Karpas-422 (cell line): ENCODE measurements at regions not wholly inside any gene's neighbourhood (a gene's known extent, or its start where the extent isn't known, plus 50 kb on each side); places are given as distances from the start of the nearest gene placed in this dataset.

Experiments
- DNase-seq: peaks from one replicate; pipeline ENCODE4 v3.0.0-alpha.2; 2015
- H2AFZ ChIP-seq: fragments of 200-600 bp; sonication (generic); 2 replicates; pipeline ENCODE4 v1.6.1; 2014; ENCODE audit warnings: antibody characterized with exemption, low read length, mixed read lengths
- H3K27ac ChIP-seq: fragments of 200-600 bp; sonication (generic); 2 replicates; pipeline ENCODE4 v1.5.1; 2014; ENCODE audit warnings: mild to moderate bottlenecking, low read length, moderate library complexity
- H3K27me3 ChIP-seq: fragments of 200-600 bp; sonication (generic); 2 replicates; pipeline ENCODE4 v1.6.1; 2014; ENCODE audit warnings: low read length, mixed read lengths
- H3K36me3 ChIP-seq: fragments of 200-600 bp; sonication (generic); 2 replicates; pipeline ENCODE4 v1.6.1; 2014; ENCODE audit warnings: low read length, mixed read lengths; ENCODE audit not compliant: insufficient read depth
- H3K4me1 ChIP-seq: fragments of 200-600 bp; sonication (generic); 2 replicates; pipeline ENCODE4 v1.6.1; 2014; ENCODE audit warnings: mild to moderate bottlenecking, low read length, mixed read lengths
- H3K4me2 ChIP-seq: fragments of 200-600 bp; sonication (generic); 2 replicates; pipeline ENCODE4 v1.6.1; 2014; ENCODE audit warnings: low read length, low read depth, mild to moderate bottlenecking; ENCODE audit not compliant: poor library complexity, severe bottlenecking
- H3K4me3 ChIP-seq: fragments of 200-600 bp; sonication (generic); 2 replicates; pipeline ENCODE4 v1.5.1; 2014; ENCODE audit warnings: mild to moderate bottlenecking, antibody characterized with exemption, low read length, mixed read lengths
- H3K79me2 ChIP-seq: fragments of 200-600 bp; sonication (generic); 2 replicates; pipeline ENCODE4 v1.6.1; 2014; ENCODE audit warnings: mild to moderate bottlenecking, low read length, mixed read lengths
- H3K9ac ChIP-seq: fragments of 200-600 bp; sonication (generic); 2 replicates; pipeline ENCODE4 v1.6.0; 2014; ENCODE audit warnings: low read length
- H3K9me2 ChIP-seq: fragments of 200-600 bp; sonication (generic), shearing (Covaris generic); replicated peaks from 2 replicates; pipeline ENCODE4 v1.6.0; 2014; ENCODE audit warnings: mild to moderate bottlenecking, low read length, moderate library complexity; ENCODE audit not compliant: insufficient read depth
- H3K9me3 ChIP-seq: fragments of 300-700, 200-600 bp; sonication (generic); 2 replicates; pipeline ENCODE4 v1.6.1; 2014; ENCODE audit warnings: low read length, mixed read lengths
- H4K20me1 ChIP-seq: fragments of 200-600 bp; sonication (generic); 2 replicates; pipeline ENCODE4 v1.6.1; 2014; ENCODE audit warnings: mild to moderate bottlenecking, antibody characterized with exemption, low read length, low read depth; ENCODE audit not compliant: insufficient read depth

- Histone ChIP-seq H3K79me2 (no peaks in the 10 kb centered on the region), H3K4me2 (no peak overlapping the region), H3K9me3 (no peaks in the 10 kb centered on the region), H4K20me1 (no peaks in the 10 kb centered on the region), H3K4me3 (no peak overlapping the region), H3K36me3 (no peaks in the 10 kb centered on the region), H3K9me2 (no peaks in the 10 kb centered on the region), H3K4me1 (no peaks in the 10 kb centered on the region), H2AFZ (no peak overlapping the region), H3K27me3 (no peaks in the 10 kb centered on the region), H3K27ac (no peak overlapping the region), H3K9ac (no peak overlapping the region)
- no peak for DNase-seq
Measured at GRCh38 chr3:87797872-87798566, 260.8 kb downstream of the CGGBP1 start.

GRCh38 chr3:87796843-87797185 lies 262.0 kb downstream of the CGGBP1 start:
- H3K9me3 ChIP-seq = no peaks in the 10 kb centered on the region
- no peak overlapping the region for H2AFZ ChIP-seq
- no peak overlapping the region for H3K9ac ChIP-seq
- no peak overlapping the region for H3K27ac ChIP-seq
- H3K36me3 ChIP-seq = no peaks in the 10 kb centered on the region
- H3K4me2 ChIP-seq = no peak overlapping the region
- no peak for DNase-seq
- no peaks in the 10 kb centered on the region for H3K79me2 ChIP-seq
- H3K9me2 ChIP-seq = no peaks in the 10 kb centered on the region
- H3K4me3 ChIP-seq = no peak overlapping the region
- H4K20me1 ChIP-seq = no peaks in the 10 kb centered on the region
- H3K27me3 ChIP-seq = no peaks in the 10 kb centered on the region
- no peaks in the 10 kb centered on the region for H3K4me1 ChIP-seq

- Histone ChIP-seq H3K36me3 (no peaks in the 10 kb centered on the region), H3K79me2 (no peaks in the 10 kb centered on the region), H3K9me3 (no peaks in the 10 kb centered on the region), H4K20me1 (no peaks in the 10 kb centered on the region), H3K4me3 (no peak overlapping the region), H3K27ac (no peak overlapping the region), H2AFZ (no peak overlapping the region), H3K27me3 (no peaks in the 10 kb centered on the region), H3K9me2 (no peaks in the 10 kb centered on the region), H3K4me1 (no peaks in the 10 kb centered on the region), H3K9ac (no peak overlapping the region), H3K4me2 (no peak overlapping the region)
- no peak for DNase-seq
Measured at GRCh38 chr3:87796137-87796842, 262.5 kb downstream of the CGGBP1 start.

- no peak overlapping the region for H3K4me2 ChIP-seq
- no peak overlapping the region for H3K4me3 ChIP-seq
- no peak overlapping the region for H3K9ac ChIP-seq
- no peak overlapping the region for H2AFZ ChIP-seq
- no peaks in the 10 kb centered on the region for H3K9me2 ChIP-seq
- no peaks in the 10 kb centered on the region for H3K36me3 ChIP-seq
- H3K9me3 ChIP-seq = no peaks in the 10 kb centered on the region
- H3K27me3 ChIP-seq = no peaks in the 10 kb centered on the region
- H3K27ac ChIP-seq = no peak overlapping the region
- no peaks in the 10 kb centered on the region for H3K79me2 ChIP-seq
- no peaks in the 10 kb centered on the region for H4K20me1 ChIP-seq
- DNase-seq = no peak
- no peaks in the 10 kb centered on the region for H3K4me1 ChIP-seq
Measured at GRCh38 chr3:87795701-87796100, 263.1 kb downstream of the CGGBP1 start.

GRCh38 chr3:87793337-87793877 lies 265.4 kb downstream of the CGGBP1 start:
- DNase-seq = no peak
- no peaks in the 10 kb centered on the region for H3K9me2 ChIP-seq
- H2AFZ ChIP-seq = no peak overlapping the region
- no peaks in the 10 kb centered on the region for H4K20me1 ChIP-seq
- no peaks in the 10 kb centered on the region for H3K4me1 ChIP-seq
- H3K36me3 ChIP-seq = no peaks in the 10 kb centered on the region
- H3K9me3 ChIP-seq = no peaks in the 10 kb centered on the region
- no peak overlapping the region for H3K27ac ChIP-seq
- no peaks in the 10 kb centered on the region for H3K27me3 ChIP-seq
- H3K79me2 ChIP-seq = no peaks in the 10 kb centered on the region
- H3K9ac ChIP-seq = no peak overlapping the region
- no peak overlapping the region for H3K4me2 ChIP-seq
- H3K4me3 ChIP-seq = no peak overlapping the region

GRCh38 chr3:87792534-87793336 lies 266.1 kb downstream of the CGGBP1 start, which contains the start of gene HTR1F:
HTR1F (plus strand) TSS chr3:87792706.
- H4K20me1 ChIP-seq = no peaks in the 10 kb centered on the region
- H3K79me2 ChIP-seq = no peaks in the 10 kb centered on the region
- H3K9me2 ChIP-seq = no peaks in the 10 kb centered on the region
- H2AFZ ChIP-seq = no peak within 1 kb of the TSS
- DNase-seq = no peak
- no peaks in the 10 kb centered on the region for H3K27me3 ChIP-seq
- H3K27ac ChIP-seq = no peak within 1 kb of the TSS
- H3K4me3 ChIP-seq = no peak within 1 kb of the TSS
- no peaks in the 10 kb centered on the region for H3K4me1 ChIP-seq
- H3K9me3 ChIP-seq = no peaks in the 10 kb centered on the region
- H3K36me3 ChIP-seq = no peaks in the 10 kb centered on the region
- no peak within 1 kb of the TSS for H3K9ac ChIP-seq
- H3K4me2 ChIP-seq = no peak within 1 kb of the TSS

- no peak for DNase-seq
- Histone ChIP-seq H3K9me3 (no peaks in the 10 kb centered on the region), H3K27ac (no peak overlapping the region), H3K4me2 (no peak overlapping the region), H3K79me2 (no peaks in the 10 kb centered on the region), H4K20me1 (no peaks in the 10 kb centered on the region), H3K36me3 (no peaks in the 10 kb centered on the region), H2AFZ (no peak overlapping the region), H3K9me2 (no peaks in the 10 kb centered on the region), H3K9ac (no peak overlapping the region), H3K4me1 (no peaks in the 10 kb centered on the region), H3K27me3 (no peaks in the 10 kb centered on the region), H3K4me3 (no peak overlapping the region)
Measured at GRCh38 chr3:87792198-87792533, 266.6 kb downstream of the CGGBP1 start.
